ENCODE measurements at regions not wholly inside any gene's neighbourhood (a gene's known extent, or its start where the extent isn't known, plus 50 kb on each side); places are given as distances from the start of the nearest gene placed in this dataset.

DNA sequence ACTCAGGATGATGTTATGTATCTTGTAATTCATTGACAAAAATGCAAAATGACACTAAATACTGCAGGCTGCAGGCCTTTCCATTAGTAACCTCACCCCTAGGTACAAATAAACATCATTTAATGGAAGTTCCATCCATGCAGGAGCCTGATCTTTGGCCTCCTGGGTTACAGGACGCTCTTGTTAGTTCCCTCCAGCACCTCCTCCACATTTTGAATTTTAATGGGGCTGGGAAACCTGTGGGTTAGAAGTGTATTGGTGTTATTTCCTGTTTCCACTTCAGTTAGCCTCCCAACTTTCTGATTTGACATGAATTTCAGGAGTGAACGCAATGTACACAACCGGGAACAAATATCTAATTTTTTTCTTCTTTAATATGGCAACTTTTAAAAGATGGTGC lies 237.1 kb upstream of the ARGLU1 start:
- no peak for DNase-seq (ENCODE audit: low read depth in 2 of 2)

- DNase-seq (ENCODE audit: low read depth in 2 of 2), result no peak
These were observed 235.0 kb upstream of the ARGLU1 start for GRCh38 chr13:106802917-106803316.

GRCh38 chr13:106799781-106800335 lies 231.9 kb upstream of the ARGLU1 start:
- no peak for DNase-seq (ENCODE audit: low read depth in 2 of 2)

GRCh38 chr13:106797081-106797640 lies 229.2 kb upstream of the ARGLU1 start:
- no peak for DNase-seq (ENCODE audit: low read depth in 2 of 2)

DNA sequence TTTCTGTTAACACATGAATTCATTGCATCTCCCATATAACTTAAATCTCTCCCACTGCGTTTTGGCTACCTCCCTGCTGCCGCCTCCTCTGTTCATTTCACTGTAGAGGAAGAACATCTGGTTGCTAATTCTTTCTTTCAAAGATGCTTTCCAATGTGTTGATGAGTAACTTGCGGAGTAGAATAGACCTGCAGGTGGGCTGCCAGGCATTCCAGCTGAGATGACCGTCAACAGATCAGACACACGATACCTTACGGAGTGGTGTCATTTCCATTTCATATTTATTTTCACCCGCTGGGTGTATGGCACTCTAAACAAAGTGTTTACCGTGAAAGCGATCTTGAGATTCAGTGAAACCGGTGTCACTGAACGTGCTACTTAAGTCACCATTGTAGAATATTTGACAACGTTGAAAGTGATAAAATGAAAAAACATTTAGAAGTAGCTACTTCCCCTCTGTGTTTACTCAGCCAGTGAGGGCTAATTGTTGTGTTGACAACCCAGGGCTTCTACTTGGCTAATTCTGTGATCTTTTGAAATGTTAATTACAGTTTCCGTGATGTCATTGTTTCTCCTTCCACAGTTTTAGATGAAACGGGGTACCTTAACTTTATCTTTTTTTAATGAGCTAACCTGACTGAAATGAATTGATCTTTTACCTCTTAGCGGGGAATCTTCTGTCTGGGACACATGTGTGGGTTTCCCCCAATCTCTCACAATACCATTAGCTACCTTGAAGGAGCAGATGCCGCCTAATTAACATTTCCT lies 228.5 kb upstream of the ARGLU1 start:
- DNase-seq (ENCODE audit: low read depth in 2 of 2), result no peak

- DNase-seq (ENCODE audit: low read depth in 2 of 2), result no peak
These were observed 227.9 kb upstream of the ARGLU1 start for GRCh38 chr13:106795847-106796246.

DNA sequence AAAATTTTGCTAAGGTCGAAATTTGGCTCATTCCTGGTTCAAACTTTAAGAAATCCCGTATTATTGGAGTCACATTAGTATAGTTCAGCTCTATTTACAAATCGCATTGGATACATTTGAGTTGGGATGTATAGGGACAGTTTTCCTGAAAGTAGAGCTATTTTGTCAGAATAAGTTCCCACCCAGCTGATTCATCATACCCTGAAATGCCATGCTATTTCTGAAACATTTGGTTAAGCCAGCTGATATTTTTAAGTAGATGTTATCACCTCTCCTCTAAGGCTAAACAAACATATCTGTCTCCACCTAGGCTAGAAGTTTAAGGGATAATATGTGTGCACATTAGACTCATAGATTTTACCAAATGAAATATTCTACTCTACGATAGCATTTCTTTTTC lies 226.2 kb upstream of the ARGLU1 start:
- DNase-seq (ENCODE audit: low read depth in 2 of 2), result no peak

DNA sequence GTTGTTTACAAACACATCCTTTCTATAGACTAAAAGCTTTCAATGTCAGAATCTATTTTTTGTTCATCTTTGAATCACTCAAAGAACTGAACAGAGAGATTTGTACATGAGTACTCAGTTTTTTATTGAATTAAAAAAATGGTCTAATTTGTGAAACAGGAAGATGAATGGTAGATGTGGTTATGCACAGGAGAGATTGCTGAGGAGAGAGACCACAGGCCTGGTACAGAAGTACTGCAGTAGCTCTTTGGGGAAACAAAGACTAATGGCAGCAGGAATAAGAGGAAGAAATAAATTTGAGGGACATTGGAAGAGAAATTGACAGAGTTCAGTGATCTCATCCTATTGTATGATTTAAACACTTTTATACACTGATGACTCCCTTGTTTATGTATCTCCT lies 222.0 kb upstream of the ARGLU1 start:
- DNase-seq (ENCODE audit: low read depth in 2 of 2), result no peak

GRCh38 chr13:106786006-106786563 lies 218.1 kb upstream of the ARGLU1 start:
- no peak for DNase-seq (ENCODE audit: low read depth in 2 of 2)

DNA sequence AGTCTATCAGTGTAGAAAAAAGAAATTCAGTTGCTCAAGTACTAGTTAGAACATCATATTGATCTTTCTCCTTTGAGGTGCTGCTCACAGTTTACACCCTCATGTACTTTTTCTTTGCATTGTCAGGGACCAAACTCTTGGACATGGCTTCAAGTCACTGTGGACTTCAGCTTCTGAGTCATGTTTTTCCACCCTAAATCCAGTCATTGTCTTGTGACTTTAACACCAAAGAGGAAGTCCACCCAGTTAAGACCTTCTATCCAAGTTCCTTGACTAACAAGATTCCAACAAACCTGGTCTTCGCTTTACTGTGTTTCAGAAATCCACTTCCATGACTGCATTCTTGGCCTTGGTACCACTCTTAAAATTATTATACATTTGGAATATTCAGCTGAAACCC lies 206.7 kb upstream of the ARGLU1 start:
- DNase-seq (ENCODE audit: low read depth in 2 of 2), result no peak

GRCh38 chr13:106772006-106772601 lies 204.2 kb upstream of the ARGLU1 start:
- DNase-seq (ENCODE audit: low read depth in 2 of 2), result no peak

DNA sequence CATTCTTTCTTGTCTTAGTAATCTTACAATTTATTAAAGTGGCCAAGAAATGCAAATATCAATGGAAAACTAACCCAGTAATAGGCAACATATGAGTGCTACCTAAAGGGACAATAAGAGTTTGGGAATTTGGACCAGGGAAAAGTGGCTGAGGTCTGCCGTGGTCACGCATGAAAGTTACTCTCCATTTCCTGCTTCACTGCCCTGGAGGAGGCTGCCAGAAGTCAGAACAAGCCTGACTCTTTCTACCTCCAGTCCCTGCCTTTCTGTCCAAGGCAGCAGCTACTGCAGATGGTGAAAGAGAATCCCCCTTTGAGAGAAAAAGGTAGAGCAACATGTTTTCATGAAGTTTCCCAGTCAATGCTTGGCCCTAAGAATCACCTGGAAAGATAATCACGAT lies 201.1 kb upstream of the ARGLU1 start:
- DNase-seq (ENCODE audit: low read depth in 2 of 2), result no peak

- DNase-seq (ENCODE audit: low read depth in 2 of 2), result no peak
These were observed 194.8 kb upstream of the ARGLU1 start for GRCh38 chr13:106762708-106763107.

DNA sequence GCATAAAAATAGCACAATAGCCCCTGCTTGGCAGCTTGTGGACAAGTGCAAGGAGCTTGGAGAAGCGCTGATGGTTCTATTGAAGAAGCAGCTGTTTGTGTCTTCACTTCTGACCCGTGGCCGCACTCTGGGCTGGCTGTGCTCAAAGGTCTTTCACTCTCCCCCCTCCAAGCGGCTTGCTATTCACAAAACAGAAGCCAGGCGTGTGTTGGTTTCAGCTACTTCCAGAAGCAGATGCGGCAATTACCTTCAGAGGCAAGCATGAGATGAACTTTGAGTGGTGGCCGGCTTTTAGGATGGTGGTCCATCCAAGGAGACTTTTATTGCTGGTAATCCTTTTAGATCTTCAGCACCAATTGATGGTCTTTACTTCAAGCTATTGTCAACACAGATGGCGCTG lies 188.5 kb upstream of the ARGLU1 start:
- DNase-seq (ENCODE audit: low read depth in 2 of 2), result no peak

DNA sequence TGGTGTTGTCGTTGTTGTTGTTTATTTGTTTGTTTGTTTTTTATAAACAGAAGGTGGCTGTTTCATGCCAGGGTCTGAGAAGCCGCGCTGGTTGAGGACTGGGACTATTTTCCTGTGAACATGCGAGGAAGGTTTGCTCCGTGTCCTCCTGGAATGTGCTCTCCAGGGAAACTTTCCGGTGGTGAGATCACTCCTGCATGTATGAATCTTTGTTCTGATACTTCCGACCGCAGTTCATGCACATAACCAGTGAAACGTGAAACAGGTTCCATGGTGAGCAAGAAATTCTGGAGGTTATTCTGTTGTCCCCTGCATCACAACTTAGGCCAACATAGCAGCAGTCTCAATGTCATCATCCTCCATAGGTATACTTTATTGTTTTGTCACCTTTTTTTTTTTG lies 187.6 kb upstream of the ARGLU1 start:
- DNase-seq (ENCODE audit: low read depth in 2 of 2), result no peak

GRCh38 chr13:106753251-106753650 lies 185.3 kb upstream of the ARGLU1 start:
- DNase-seq (ENCODE audit: low read depth in 2 of 2), result no peak

DNA sequence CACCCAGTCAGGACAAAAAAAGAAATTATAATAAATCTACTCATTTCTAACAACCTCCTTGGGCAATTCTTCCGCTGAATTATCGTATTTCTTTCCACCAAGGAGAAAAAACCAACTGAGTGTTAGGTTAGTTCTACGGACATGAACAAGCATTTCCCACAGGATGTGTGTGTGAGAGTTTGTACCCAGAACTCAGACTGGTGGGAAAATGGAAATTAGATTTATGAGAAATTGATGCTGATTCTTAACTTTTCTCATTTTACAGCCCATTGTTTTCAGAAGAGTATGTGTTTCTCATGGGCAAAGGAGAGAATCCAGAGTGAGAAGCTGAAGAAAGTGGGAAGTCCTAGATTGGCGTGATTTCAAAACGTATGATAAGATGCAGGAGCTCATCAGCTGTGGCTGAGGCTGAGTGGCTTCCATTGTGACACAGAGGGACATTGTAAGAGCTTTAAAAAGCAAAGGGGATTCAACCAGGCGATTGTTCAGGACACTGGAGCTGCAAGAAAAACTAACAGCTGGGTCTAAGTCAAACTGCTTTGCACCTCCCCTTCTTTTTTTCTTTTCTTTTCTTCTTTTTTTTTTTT lies 184.7 kb upstream of the ARGLU1 start:
- no peak for DNase-seq (ENCODE audit: low read depth in 2 of 2)

GRCh38 chr13:106748785-106749184 lies 180.8 kb upstream of the ARGLU1 start:
- no peak for DNase-seq (ENCODE audit: low read depth in 2 of 2)

DNA sequence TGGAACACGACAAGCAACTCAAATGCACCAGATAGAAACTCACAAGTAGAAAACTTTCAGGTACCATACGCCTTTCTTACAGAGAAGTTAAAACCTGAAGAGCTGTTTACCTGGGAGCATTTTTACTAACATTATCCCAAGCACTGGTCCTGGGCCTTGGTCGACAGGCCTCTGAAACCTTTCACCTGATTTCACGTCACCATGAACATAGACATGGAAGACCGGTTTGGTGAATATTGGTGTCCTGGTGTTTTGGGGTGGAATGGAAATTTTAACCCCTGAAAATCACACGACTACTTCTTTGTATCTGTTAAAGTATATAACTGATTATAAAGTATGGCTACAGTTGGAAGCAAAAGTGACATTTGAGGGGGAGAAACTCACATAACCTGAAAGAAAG lies 176.6 kb upstream of the ARGLU1 start:
- no peak for DNase-seq (ENCODE audit: low read depth in 2 of 2)

- no peak for DNase-seq (ENCODE audit: low read depth in 2 of 2)
These were observed 170.3 kb upstream of the ARGLU1 start for GRCh38 chr13:106738186-106738678.

DNA sequence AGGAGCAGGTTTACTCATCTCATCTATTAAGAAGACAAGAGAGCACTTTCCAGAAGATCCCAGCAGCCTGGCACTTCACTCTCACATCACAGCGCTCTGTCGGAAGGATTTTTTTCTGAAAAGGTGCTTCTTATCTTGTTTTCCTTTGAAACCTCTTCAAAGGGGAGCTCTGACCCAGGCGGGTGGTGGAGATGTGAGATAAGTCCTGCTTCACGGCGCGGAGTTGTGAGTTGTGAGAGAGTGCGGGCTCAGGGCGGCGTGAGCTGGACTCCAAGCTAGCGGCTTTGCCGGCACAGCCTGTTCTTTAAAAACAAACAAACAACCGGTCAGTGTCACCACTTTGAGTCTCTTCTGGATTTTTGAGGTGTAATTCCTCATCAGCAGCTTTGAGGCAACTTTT lies 169.0 kb upstream of the ARGLU1 start:
- no peak for DNase-seq (ENCODE audit: low read depth in 2 of 2)

- no peak for DNase-seq (ENCODE audit: low read depth in 2 of 2)
These were observed 166.3 kb upstream of the ARGLU1 start for GRCh38 chr13:106734198-106734597.

All from activated CD8-positive, alpha-beta memory T cell treated with anti-CD3 and anti-CD28 coated beads for 4 hours (primary cell).